ENCODE measurements at regions not wholly inside any gene's neighbourhood (a gene's known extent, or its start where the extent isn't known, plus 50 kb on each side); places are given as distances from the start of the nearest gene placed in this dataset.

- TF ChIP-seq FOXA1 (IDR thresholded peaks at IDR 0.05) (no peak), SP1 (IDR thresholded peaks at IDR 0.05) (peak; percentile 11)
- H3K27ac ChIP-seq (ENCODE audit: low read depth in 1 of 2, low read length in 2 of 2), result no peak overlapping the region
Observed at GRCh38 chr10:29828956-29829355, 194.2 kb upstream of the SVIL start.

GRCh38 chr10:29828440-29828894 is 193.7 kb upstream of the SVIL start:
- TF ChIP-seq JUND (IDR thresholded peaks at IDR 0.05) (no peak), GABPA (IDR thresholded peaks at IDR 0.05 in 1 of 2, conservative IDR thresholded peaks at IDR 0.05 in 1 of 2) (no peak), CTCF (IDR thresholded peaks at IDR 0.05; ENCODE audit: low read depth, low read length, missing input control) (no peak), REST (IDR thresholded peaks at IDR 0.05) (no peak), RAD21 (IDR thresholded peaks at IDR 0.05) (no peak), RXRA (IDR thresholded peaks at IDR 0.05) (no peak), NR2F2 (IDR thresholded peaks at IDR 0.05) (no peak), HNF4G (IDR thresholded peaks at IDR 0.05) (no peak)
- no peaks in the 10 kb centered on the region for H3K36me3 ChIP-seq (ENCODE audit: control insufficient read depth in 4 of 4, insufficient read depth in 3 of 4, low read depth in 1 of 4, low read length in 3 of 4)
- WGBS, result 93% methylated on average over 4 of the region's 4 CpGs

More at GRCh38 chr10:29828956-29829355, 194.2 kb upstream of the SVIL start:
- no peak for DNase-seq (ENCODE audit: low spot score)
- WGBS, result 63% methylated on average over 3 of the region's 3 CpGs
- H3K4me1 ChIP-seq (ENCODE audit: control insufficient read depth in 4 of 4, insufficient read depth in 4 of 4, low read length in 3 of 4), result peaks cover 4 to 16% (median 11%) of the 10 kb centered on the region in 4 donors
- H3K36me3 ChIP-seq (ENCODE audit: control insufficient read depth in 4 of 4, insufficient read depth in 3 of 4, low read depth in 1 of 4, low read length in 3 of 4), result no peaks in the 10 kb centered on the region
- no peaks in the 10 kb centered on the region for H3K27me3 ChIP-seq (ENCODE audit: control insufficient read depth in 4 of 4, insufficient read depth in 4 of 4, low read length in 3 of 4)
- H3K9ac ChIP-seq (ENCODE audit: low read depth in 1 of 2, low read length in 2 of 2), result no peak overlapping the region
- H3K4me3 ChIP-seq (ENCODE audit: low read depth in 1 of 3, low read length in 3 of 3), result peak overlapping the region in 1 of 3 donors; percentile 27
- H3K9me3 ChIP-seq (ENCODE audit: control insufficient read depth in 4 of 4, low read length in 3 of 4), result peaks cover 0 to 3% (median 1%) of the 10 kb centered on the region in 4 donors

GRCh38 chr10:29827512-29827911 is 192.7 kb upstream of the SVIL start:
- Histone ChIP-seq H3K4me1 (ENCODE audit: control insufficient read depth in 4 of 4, insufficient read depth in 4 of 4, low read length in 3 of 4) (peaks cover 4 to 16% (median 11%) of the 10 kb centered on the region in 4 donors), H3K27me3 (ENCODE audit: control insufficient read depth in 4 of 4, insufficient read depth in 4 of 4, low read length in 3 of 4) (no peaks in the 10 kb centered on the region), H3K9ac (ENCODE audit: low read depth in 1 of 2, low read length in 2 of 2) (no peak overlapping the region), H3K4me3 (ENCODE audit: low read depth in 1 of 3, low read length in 3 of 3) (no peak overlapping the region), H3K27ac (ENCODE audit: low read depth in 1 of 2, low read length in 2 of 2) (no peak overlapping the region), H3K9me3 (ENCODE audit: control insufficient read depth in 4 of 4, low read length in 3 of 4) (peaks cover 0 to 3% (median 1%) of the 10 kb centered on the region in 4 donors), H3K36me3 (ENCODE audit: control insufficient read depth in 4 of 4, insufficient read depth in 3 of 4, low read depth in 1 of 4, low read length in 3 of 4) (no peaks in the 10 kb centered on the region)
- DNase-seq (ENCODE audit: low spot score), result no peak
- WGBS, result 96% methylated on average over 7 of the region's 7 CpGs
- TF ChIP-seq REST (IDR thresholded peaks at IDR 0.05), result no peak
- TF ChIP-seq ATF3 (IDR thresholded peaks at IDR 0.05), result no peak
- no peak for TF ChIP-seq HNF4A (conservative IDR thresholded peaks at IDR 0.05)
- no peak for TF ChIP-seq SP1 (IDR thresholded peaks at IDR 0.05)
- no peak for TF ChIP-seq CTCF (IDR thresholded peaks at IDR 0.05; ENCODE audit: low read depth, low read length, missing input control)
- TF ChIP-seq HNF4G (IDR thresholded peaks at IDR 0.05), result no peak
- no peak for TF ChIP-seq ZBTB33 (IDR thresholded peaks at IDR 0.05)

More at GRCh38 chr10:29828440-29828894, 193.7 kb upstream of the SVIL start:
- H3K9ac ChIP-seq (ENCODE audit: low read depth in 1 of 2, low read length in 2 of 2), result no peak overlapping the region
- H3K9me3 ChIP-seq (ENCODE audit: control insufficient read depth in 4 of 4, low read length in 3 of 4), result peaks cover 0 to 3% (median 1%) of the 10 kb centered on the region in 4 donors
- H3K4me1 ChIP-seq (ENCODE audit: control insufficient read depth in 4 of 4, insufficient read depth in 4 of 4, low read length in 3 of 4), result peaks cover 4 to 16% (median 11%) of the 10 kb centered on the region in 4 donors
- H3K27ac ChIP-seq (ENCODE audit: low read depth in 1 of 2, low read length in 2 of 2), result no peak overlapping the region
- H3K27me3 ChIP-seq (ENCODE audit: control insufficient read depth in 4 of 4, insufficient read depth in 4 of 4, low read length in 3 of 4), result no peaks in the 10 kb centered on the region
- H3K4me3 ChIP-seq (ENCODE audit: low read depth in 1 of 3, low read length in 3 of 3), result no peak overlapping the region
- DNase-seq (ENCODE audit: low spot score), result no peak
